GM21528 (cell line): ENCODE measurements at regions not wholly inside any gene's neighbourhood (a gene's known extent, or its start where the extent isn't known, plus 50 kb on each side); places are given as distances from the start of the nearest gene placed in this dataset.

ENCODE experiments used
- ATAC-seq: cut with Tn5 transposase; IDR thresholded peaks from one replicate; pipeline ENCODE4 v1.9.1; 2021; ENCODE audit warnings: mild to moderate bottlenecking, moderate library complexity; ENCODE audit not compliant: unreplicated experiment, low FRiP score

DNA sequence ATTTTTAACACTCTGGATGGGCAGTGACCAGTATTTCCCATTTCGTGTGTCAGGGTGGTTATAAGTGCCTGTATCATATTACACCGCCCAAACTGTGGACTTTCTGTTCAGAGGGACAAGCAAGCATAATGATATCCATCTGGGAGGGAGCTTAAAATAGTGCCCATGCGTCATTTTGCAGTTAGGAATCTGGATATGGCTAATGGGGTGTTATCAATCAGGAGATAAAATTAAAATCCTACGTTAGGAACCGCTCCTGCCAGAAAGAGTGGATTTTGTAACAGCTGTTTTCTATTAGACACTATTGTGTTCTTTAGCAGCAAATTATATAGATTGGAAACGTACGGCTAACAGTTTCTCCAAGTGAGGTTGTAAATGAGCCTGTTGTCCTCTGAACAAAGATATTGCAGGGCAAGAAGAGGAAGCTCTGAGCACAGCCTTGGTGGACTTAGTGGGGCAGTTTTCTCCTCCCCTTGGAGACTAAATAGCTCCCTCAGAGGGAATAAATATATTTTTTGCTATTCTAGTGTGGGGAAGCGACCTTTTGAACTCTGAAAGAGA is 160.4 kb downstream of the SPATA31D1 start:
- ATAC-seq = no peak

DNA sequence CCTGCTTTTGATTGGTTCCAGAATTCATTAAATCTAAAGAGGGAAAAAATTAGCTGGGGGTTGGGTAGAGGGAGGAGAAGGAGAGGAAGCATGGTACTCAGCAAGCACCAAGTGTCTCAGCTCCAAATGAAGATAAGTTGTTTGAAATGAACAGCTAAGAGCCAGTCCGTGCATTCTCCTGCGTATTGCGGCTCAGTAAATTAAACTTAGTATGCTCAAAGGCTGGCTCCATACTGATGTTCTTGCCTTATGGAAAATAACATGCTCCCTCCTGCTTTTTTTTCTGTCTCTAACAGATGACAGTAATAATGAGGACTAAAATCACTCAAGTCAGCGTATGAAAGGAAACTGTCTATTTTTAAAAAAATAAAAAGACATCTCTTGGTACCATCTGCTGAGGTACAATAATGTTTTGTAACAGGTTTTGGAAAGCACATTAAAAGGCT is 161.0 kb downstream of the SPATA31D1 start:
- no peak for ATAC-seq

DNA sequence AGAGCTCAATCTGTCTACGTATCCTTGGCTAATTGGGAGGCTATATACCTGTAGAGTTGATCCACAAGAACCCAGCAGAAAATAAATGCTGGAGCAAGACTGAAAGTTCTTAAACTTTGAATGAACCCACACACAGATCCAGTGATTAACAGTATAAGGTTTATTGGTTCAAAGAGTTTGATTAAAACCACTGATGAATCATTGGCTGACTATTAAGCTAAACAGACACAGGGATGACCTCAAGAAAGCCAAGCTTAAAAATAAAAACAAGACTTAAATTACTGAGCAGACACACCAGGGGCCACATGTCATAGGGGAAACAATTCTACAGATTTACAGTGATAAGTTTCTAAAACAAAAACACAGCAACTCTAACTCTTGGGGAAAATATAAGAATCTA is 163.6 kb downstream of the SPATA31D1 start:
- no peak for ATAC-seq

DNA sequence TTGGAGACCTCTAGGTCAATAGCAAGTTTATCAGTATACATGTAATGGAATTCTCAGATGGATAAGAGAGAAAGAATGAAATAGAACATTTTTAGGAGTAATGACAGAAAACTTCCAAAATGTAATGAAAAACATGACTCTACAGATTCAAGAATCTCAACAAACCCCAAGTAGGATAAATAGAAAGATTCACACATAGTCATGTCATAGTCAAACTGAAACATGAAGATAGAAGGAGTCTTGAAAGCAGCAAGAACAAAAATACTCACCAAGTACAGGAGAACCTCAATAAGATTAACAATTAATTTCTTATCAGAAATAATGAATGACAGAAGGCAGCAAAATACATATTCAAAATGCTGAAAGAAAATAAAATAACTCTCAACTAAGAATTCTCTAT is 164.5 kb downstream of the SPATA31D1 start:
- ATAC-seq = no peak

DNA sequence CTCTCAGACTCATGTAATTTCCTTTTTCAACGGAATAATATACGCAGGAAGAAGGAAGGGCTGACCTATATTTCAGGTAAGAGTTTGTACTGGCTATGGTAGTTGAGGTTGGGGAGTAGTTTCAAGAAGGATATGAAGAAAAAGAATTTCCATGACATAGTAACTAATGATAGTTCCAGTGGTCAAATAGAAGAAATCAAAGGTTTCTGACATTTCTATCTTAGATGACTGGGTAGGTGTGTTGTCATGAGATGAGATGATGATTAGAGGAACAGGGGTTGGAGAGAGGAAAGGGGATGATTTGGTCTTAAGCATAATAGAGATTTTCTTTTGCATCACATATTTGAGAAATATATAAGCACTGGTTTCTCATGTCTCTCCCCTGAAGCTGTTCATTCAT is 166.0 kb downstream of the SPATA31D1 start:
- no peak for ATAC-seq

DNA sequence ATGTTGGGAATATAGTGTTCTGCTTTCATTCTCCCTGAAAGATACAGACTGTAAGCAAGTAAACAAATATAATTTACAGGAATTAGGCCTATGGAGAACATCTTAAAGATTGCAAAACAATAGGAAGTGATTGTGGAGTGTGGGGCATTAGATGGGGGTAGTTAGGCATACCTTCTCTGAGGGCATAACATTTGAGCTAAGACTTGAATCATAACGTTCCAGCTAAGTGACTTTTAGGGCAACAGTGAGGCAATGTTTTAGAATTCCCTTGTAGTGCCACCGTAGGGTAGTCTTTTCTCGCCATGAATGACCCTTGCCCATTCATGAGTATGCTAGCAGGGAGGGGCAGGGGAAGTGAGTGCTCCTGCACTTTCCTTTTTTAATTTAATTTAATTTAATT is 173.3 kb downstream of the SPATA31D1 start:
- ATAC-seq = no peak

DNA sequence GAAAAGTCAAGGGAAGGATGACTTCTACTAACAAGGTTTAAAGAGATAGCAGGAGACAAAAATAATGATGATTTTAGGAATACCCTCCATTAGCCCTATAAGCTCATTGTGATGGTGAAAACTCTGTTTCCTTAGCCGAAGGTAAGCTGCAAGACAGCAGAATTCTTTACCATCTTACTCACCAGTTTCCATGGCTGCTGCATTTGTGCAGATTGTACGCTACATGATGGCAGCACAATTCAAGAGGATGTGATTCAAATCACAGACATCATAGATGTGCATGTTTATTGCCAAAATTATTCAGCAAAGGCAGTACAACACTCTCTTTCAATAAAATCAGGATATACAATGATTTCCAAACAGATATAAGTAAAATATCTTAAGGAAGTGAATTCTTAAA is 175.6 kb downstream of the SPATA31D1 start:
- ATAC-seq = no peak

DNA sequence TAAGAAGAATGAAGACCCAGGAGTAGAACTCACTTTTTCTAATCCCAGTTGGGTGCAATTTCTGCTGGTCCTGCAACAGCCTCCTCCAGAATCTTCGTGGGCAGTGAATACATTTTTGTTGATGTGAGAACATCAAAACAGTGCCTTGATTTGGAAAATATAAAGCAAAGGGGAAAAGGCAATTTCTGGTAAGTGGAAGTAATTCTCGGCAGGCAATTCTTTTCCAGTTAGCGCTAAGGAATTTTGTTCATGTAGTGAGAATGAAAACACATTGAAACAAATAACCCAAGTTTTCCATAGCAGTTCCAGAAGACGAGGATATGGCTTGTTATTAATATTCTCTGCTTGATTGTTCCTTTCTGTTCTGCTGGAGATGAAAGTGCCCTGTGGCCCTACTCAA is 178.7 kb downstream of the SPATA31D1 start:
- ATAC-seq = no peak

DNA sequence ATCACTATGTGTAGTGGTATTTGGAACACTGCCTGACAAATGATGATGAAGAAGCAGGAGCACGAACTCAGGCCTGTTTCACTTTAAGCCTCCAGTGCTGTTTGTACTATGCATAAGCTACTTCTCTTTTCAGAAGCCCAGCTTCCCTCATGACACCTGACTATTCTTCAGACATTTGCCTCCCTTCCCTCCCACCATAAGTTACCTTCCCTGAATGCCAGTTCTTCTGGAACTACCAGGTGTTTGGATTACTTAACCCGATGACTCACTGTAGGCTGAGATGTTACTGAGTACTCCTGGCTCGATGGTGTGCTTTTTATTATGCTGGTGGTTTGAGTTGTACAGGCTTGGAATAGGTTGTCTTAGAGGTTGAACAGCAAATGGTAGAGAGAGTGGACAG is 180.0 kb downstream of the SPATA31D1 start:
- no peak for ATAC-seq

DNA sequence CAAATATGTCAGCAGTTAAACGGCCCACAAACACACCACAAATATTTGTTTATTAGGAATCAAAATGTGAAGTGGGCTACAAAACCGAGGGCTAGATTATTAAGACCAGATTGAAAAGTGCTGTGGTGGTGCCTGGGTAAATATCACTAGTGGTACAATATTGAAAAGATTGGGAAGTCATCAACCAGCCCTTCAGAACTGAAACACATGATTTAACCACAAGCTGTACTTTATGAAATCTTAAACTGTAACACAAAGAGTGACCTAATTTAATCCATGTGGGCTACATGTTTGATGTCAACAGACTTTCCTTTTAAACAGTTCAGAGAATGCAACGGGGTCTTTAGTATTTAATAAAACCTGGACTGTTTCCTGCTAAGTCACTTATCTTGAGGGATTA is 182.3 kb downstream of the SPATA31D1 start:
- no peak for ATAC-seq

DNA sequence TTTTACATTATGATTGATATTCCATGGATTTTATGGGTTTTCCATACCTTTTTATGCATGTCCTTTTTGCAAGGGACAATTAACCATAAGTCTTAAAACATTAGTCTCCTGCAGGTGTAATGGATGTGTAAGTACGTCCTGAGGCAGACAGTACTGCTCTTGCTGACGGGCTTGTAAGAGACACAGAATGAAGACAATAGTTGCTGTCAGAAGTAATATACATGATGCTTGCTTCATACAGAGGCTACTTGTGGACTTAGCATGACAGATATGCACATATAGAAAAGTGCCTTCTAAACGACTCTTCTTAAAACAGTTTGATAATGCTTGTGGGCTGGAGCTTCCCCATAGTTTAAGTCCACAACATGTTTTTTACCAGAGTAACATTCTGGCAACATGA is 182.7 kb downstream of the SPATA31D1 start:
- ATAC-seq = no peak

DNA sequence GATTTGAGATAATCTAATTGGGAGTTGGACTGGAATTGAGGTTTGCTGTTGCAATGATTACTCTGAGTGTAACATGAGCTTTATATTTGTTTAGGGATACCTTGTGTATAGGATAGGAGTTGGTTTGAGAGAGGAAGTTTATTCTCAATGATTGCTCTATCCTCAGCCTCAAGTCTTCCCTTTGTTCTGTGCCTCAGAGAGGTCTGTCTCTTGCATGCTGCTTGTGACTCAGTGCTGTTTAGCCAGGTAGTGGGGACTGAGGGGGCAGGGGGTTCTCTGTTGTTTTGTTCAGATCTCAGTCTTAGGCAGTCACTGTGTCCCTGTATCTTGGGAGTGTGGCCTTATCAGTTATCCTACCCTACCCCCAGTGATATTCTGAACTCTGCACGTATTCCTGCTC is 192.1 kb downstream of the SPATA31D1 start:
- ATAC-seq = no peak

DNA sequence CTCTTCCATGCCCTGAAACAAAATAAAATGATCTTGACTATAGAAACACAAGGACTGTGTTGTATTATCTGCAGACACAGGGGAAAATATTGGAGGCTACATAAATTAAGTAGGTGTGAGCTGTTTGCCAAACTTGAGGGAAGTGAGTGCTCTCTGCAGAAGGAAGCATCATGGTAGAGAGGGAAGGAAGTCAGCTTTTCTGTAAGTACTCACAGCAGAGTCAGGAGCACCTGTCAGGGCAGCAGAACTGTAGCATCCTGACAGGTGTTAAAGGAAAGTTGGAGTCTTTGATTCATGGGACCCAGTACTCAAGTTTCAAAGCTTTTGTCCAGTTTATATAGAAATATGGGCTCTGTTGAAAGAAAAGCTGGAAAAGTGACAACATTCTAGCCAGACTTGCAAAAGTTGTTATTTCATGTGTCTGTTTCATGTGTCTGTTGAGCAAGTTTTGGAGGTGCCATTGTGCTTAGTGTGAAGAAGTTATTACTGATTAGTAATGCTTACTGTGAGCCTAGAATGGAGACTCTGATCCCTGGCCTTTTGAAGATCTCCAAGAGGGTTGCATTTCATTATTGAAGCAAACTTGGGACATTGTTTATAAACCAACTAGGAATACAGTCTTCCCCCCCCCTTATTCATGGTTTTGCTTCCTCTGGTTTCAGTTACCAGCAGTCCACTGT is 194.7 kb downstream of the SPATA31D1 start:
- no peak for ATAC-seq

DNA sequence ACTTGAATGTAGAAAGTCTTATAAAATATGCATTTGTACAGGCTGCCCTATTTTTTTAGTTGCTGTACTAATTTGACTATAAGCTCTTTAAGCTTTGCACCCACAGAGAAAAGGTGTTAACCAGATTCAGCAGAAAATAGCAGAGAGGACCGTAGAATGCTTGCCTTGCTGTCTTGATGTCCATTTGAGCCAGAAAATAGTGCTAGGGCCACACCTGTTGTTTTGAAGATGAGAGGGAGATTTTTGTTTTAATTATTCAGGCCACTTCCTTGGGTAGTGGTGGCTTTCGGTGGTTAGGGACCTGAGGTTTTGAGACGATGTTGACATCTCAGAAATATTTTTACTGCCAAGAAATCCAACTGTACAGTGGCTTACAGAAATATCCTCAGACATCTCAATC is 196.0 kb downstream of the SPATA31D1 start:
- no peak for ATAC-seq

DNA sequence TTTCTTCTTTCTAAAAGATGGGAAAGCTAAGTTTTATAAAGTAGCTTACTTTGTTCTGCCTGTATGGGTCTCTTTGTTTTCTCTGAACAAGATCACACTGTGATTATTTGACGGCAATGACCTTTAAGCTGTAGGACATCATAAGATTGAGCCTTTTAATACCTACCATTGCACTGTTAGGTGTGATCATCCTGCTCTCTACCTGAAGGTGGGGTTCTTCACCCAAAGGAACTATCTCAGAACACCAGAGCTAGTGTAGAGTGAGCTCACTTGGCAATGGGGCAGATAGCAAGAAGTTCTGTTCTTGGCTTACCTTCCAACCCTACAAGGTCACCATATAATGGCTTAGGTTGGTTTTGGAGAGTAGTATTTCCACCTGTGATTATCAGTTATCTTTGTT is 200.2 kb downstream of the SPATA31D1 start:
- ATAC-seq = no peak

DNA sequence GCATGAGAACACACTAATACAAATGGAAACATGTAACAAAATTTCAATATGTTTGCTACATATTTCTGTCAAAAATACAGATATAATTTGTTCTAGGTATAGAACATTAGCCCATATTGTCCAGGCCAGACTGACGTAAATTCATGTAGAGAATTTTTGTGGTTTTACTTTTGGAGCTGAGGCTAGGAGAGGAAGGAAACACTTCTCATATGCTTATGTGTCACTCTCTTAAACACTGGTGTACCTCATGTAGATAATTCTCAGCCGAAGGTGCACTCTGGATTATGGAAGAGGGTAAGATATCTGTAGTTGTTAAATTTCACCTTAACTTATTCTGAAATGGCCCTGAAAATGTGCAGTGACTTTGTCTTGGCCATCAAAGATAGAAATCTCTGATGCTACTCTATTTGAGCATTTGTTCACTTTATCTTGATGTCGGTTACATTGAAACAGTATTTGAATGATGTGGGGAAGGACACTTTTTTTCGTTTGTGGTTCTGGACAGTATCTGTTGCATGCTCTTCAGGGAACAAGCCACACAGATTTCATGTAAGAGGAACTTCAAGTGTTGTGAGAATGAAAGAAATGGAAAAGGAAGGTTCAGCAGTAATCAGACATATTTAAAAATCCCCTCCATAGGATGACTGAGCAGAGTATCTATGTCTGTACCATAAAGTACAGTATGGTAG is 202.7 kb downstream of the SPATA31D1 start:
- no peak for ATAC-seq

DNA sequence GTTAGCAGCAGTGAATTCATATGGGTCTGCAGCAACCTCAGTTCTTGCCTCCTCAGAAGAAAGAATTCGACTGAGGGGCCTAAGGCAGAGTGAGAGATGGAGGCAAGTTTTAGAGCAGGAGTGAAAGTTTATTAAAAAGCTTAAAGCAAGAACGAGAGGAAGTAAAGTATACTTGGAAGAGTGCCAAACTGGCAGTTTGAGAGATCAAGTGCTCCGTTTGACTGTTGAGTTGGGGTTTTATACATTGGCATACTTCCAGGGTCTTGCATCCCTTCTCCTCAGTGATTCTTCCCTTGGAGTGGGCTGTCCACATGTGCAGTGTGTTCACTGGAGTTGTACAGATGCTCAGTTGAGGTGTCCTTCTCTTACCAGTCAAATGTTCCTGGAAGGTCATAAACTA is 203.6 kb downstream of the SPATA31D1 start:
- ATAC-seq = no peak

DNA sequence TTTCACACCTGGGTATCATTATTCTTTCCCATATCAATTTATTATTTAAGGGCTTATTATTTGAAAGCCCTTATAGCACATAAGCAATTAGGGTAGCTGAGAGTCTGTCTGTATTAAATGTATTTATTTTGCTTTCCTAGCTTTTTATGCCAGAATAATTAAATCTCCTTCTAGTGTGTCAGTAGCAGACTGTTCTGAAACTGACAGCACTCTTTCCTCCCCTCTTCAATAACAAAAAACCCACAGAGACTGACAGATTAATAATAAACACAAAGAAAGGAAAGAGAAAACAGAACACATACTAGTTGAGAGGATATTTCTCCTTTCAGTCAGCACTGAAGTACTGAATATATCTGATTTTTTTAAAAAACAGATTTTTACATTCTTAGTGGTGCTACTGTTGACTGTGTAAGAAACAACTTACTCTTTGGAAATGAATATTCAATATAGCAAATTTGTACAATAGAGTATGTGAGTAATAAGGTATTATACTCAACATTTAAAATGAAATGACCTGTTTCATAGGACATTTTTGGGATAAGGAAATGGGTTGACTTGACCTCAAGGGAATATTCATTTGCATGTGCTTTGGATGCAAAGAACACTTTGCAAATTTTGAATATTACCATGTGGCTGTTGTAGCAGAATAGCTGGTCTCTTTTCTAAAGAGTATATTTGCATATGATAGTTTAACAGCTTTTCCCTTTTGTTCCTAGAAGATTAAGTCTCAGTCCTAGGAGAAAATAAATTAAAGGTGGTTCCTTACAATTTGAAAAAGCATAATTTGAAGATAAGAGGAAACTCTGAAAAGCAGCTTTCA is 208.3 kb downstream of the SPATA31D1 start:
- no peak for ATAC-seq

DNA sequence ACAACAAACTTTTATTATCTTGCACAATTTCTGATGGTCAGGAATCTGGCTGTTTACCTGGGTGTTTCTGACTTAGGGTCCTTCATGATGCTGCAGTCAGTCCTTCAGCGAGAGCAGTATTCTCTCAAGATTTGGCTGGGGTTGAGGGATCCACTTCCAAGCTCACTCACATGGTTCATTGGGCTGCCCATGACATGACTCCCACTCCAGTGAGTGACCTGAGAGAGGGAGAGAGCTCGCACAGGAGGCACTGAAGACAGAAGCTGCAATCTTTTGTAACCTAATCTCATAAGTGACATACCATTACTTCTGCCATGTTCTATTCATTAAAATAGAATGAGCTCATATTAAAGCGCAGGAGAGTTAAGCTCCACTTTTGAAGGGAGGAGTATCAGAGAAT is 212.6 kb downstream of the SPATA31D1 start:
- ATAC-seq = no peak

DNA sequence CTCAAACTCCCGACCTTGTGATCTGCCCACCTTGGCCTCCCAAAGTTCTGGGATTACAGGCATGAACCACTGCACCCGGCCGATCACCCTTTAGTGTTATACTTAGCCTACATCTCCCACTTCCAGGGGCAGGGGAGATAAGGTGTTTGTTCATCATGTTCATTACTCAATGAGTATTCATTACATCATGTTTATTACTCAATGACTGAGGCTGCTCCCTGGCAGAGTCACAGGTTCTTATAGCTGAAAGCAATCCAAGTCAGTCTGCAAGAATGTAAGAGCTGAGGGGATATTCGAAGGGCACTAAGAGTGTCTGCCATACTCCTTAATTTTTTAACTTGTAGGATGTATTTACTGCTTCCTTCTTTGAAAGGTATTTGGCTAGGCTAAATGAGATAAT is 214.2 kb downstream of the SPATA31D1 start:
- ATAC-seq = no peak

DNA sequence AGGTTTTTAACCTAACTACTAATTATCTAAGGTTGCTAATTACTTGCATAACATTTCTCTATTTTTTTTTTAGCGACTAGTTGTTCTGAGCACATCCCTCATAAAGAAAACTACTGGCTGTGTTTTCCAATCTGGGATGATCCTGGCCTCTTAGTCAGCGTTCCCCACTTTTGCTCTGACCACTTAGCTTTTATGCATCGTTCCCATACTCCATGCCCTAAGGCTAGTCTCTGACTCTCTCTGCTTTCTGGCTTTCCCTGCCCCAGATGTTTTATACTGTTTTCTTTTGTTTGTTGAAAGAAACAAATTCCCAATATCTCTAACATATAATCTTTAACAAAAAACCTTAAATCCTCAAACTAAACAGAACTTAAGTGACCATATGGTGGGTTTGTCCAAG is 217.9 kb downstream of the SPATA31D1 start:
- no peak for ATAC-seq
